ENCODE measurements at regions not wholly inside any gene's neighbourhood (a gene's known extent, or its start where the extent isn't known, plus 50 kb on each side); places are given as distances from the start of the nearest gene placed in this dataset.

DNA sequence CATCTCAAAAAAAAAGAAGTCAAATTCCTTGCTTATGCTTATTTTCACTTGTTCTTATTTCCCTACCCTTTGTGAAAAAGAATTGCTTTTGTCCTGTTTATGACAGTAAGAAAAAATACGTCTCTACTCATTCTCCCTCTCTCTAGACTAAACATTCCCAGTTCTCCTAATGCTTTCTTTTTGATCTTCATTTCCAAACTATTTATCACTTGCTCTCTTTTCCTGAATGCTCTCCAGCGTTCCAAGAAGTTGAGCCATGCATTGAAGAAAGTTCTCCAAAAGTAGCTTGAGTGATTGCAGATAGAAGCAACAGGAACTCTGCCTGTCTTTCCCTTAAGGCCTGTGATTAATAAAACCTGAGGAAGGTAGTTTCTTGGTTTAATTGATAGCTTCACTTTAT, 53.1 kb upstream of the TMEM170B start (continued):
- TF ChIP-seq, protein P1, sequence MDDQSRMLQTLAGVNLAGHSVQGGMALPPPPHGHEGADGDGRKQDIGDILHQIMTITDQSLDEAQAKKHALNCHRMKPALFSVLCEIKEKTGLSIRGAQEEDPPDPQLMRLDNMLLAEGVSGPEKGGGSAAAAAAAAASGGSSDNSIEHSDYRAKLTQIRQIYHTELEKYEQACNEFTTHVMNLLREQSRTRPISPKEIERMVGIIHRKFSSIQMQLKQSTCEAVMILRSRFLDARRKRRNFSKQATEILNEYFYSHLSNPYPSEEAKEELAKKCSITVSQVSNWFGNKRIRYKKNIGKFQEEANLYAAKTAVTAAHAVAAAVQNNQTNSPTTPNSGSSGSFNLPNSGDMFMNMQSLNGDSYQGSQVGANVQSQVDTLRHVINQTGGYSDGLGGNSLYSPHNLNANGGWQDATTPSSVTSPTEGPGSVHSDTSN (IDR thresholded peaks at IDR 0.05) = no peak
- TF ChIP-seq MAX (IDR thresholded peaks at IDR 0.05; ENCODE audit: low read depth) (no peak), RFX5 (IDR thresholded peaks at IDR 0.05; ENCODE audit: low read length) (no peak), SIN3A (IDR thresholded peaks at IDR 0.05; ENCODE audit: borderline replicate concordance, low read depth, low read length) (no peak), RAD21 (IDR thresholded peaks at IDR 0.05; ENCODE audit: low read length) (no peak), NRF1 (IDR thresholded peaks at IDR 0.05; ENCODE audit: low read depth, low read length) (no peak), JUND (IDR thresholded peaks at IDR 0.05) (no peak), CTCF (IDR thresholded peaks at IDR 0.05) (no peak)

GRCh38 chr6:11482616-11483015, 54.9 kb upstream of the TMEM170B start:
- no peak overlapping the region for H3K4me2 ChIP-seq
- no peaks in the 10 kb centered on the region for H3K9me3 ChIP-seq
- no peaks in the 10 kb centered on the region for H3F3A ChIP-seq (replicated peaks; ENCODE audit: insufficient read depth)
- H3K27ac ChIP-seq (ENCODE audit: low read depth in 2 of 2, low read length in 1 of 2) = no peak overlapping the region
- ChIA-PET CTCF (interaction anchor here (1.6 kb wide), 1 partner anchor 13 kb away, joined by 4 read pairs; no protein-coding TSS in a partner anchor), POLR2A (no interaction called here)
- H3K4me1 ChIP-seq (ENCODE audit: control insufficient read depth in 1 of 2, insufficient read depth in 2 of 2, low read depth in 1 of 2, low read length in 1 of 2) = peaks cover 0 to 3% of the 10 kb centered on the region in 2 experiments; a peak in 1 of 4 replicates
- H3K36me3 ChIP-seq (replicated peaks in 1 of 2; ENCODE audit: control insufficient read depth in 1 of 2, insufficient read depth in 2 of 2, low read length in 1 of 2) = no peaks in the 10 kb centered on the region
- H3K4me3 ChIP-seq (ENCODE audit: low read depth in 2 of 2, low read length in 1 of 2) = no peak overlapping the region
- H3K27me3 ChIP-seq (ENCODE audit: insufficient read depth) = no peaks in the 10 kb centered on the region
- no peaks in the 10 kb centered on the region for H3K9me2 ChIP-seq
- no peak for DNase-seq
- 86% methylated on average over 3 of the region's 3 CpGs for WGBS (ENCODE audit: low lambda C conversion rate)
- H3K9ac ChIP-seq = no peak overlapping the region
- no peak for TF ChIP-seq IRF3 (IDR thresholded peaks at IDR 0.05; ENCODE audit: low read depth, low read length)
- H4K20me1 ChIP-seq (ENCODE audit: insufficient read depth) = no peaks in the 10 kb centered on the region
- no peaks in the 10 kb centered on the region for H3K79me2 ChIP-seq (ENCODE audit: insufficient read depth)
- no peak overlapping the region for H2AFZ ChIP-seq (ENCODE audit: low read depth)

GRCh38 chr6:11480541-11480940, 57.0 kb upstream of the TMEM170B start:
- no peak overlapping the region for H3K27ac ChIP-seq (ENCODE audit: low read depth in 2 of 2, low read length in 1 of 2)
- POLR2A ChIA-PET = no interaction called here
- no peak overlapping the region for H2AFZ ChIP-seq (ENCODE audit: low read depth)
- H4K20me1 ChIP-seq (ENCODE audit: insufficient read depth) = no peaks in the 10 kb centered on the region
- WGBS (ENCODE audit: low lambda C conversion rate) = 44% methylated on average over 4 of the region's 4 CpGs
- no peaks in the 10 kb centered on the region for H3K9me2 ChIP-seq
- CTCF ChIA-PET = interaction anchor here (1.7 to 2.0 kb wide), 2 partner anchors 15 to 16 kb away, joined by 4 to 8 read pairs; no protein-coding TSS in a partner anchor
- no peaks in the 10 kb centered on the region for H3K79me2 ChIP-seq (ENCODE audit: insufficient read depth)
- peaks cover 0 to 3% of the 10 kb centered on the region in 2 experiments; a peak in 1 of 4 replicates for H3K4me1 ChIP-seq (ENCODE audit: control insufficient read depth in 1 of 2, insufficient read depth in 2 of 2, low read depth in 1 of 2, low read length in 1 of 2)
- no peak overlapping the region for H3K9ac ChIP-seq
- H3K4me3 ChIP-seq (ENCODE audit: low read depth in 2 of 2, low read length in 1 of 2) = no peak overlapping the region
- no peaks in the 10 kb centered on the region for H3K27me3 ChIP-seq (ENCODE audit: insufficient read depth)
- H3K36me3 ChIP-seq (replicated peaks in 1 of 2; ENCODE audit: control insufficient read depth in 1 of 2, insufficient read depth in 2 of 2, low read length in 1 of 2) = no peaks in the 10 kb centered on the region
- no peak for DNase-seq
- no peak overlapping the region for H3K4me2 ChIP-seq
- no peaks in the 10 kb centered on the region for H3F3A ChIP-seq (replicated peaks; ENCODE audit: insufficient read depth)
- H3K9me3 ChIP-seq = no peaks in the 10 kb centered on the region
- TF ChIP-seq EZH2phosphoT487 (IDR thresholded peaks at IDR 0.05; ENCODE audit: borderline replicate concordance, low read depth) (no peak), TCF12 (IDR thresholded peaks at IDR 0.05) (no peak), MEF2A (IDR thresholded peaks at IDR 0.05; ENCODE audit: borderline replicate concordance, low read depth) (no peak), TEAD4 (IDR thresholded peaks at IDR 0.05; ENCODE audit: borderline replicate concordance, insufficient read depth) (no peak), ZBTB33 (IDR thresholded peaks at IDR 0.05; ENCODE audit: borderline replicate concordance, low read depth) (no peak), TAF1 (IDR thresholded peaks at IDR 0.05; ENCODE audit: borderline replicate concordance, low read depth, low read length) (no peak), RCOR1 (IDR thresholded peaks at IDR 0.05; ENCODE audit: low read length) (no peak), REST (IDR thresholded peaks at IDR 0.05; ENCODE audit: low read depth, low read length) (no peak)
